Stimulated activated CD4-positive, alpha-beta T cell treated with anti-CD3 and anti-CD28 coated beads, Interleukin-1b, Interleukin-23, amount 100 ng/mL, for 24 hours (primary cell): ENCODE measurements at regions not wholly inside any gene's neighbourhood (a gene's known extent, or its start where the extent isn't known, plus 50 kb on each side); places are given as distances from the start of the nearest gene placed in this dataset.

Source experiments
- DNase-seq, 4 experiments: peaks; one replicate each; pipeline ENCODE4 v3.0.0-alpha.2; 2020; ENCODE audit warnings: low read depth in 4 of 4, low spot score in 1 of 4

GRCh38 chr2:220041447-220041846 lies 414.0 kb downstream of the SLC4A3 start:
- no peak for DNase-seq

- DNase-seq: no peak
Observed at GRCh38 chr2:220043155-220043989, 415.9 kb downstream of the SLC4A3 start.

GRCh38 chr2:220043990-220044335 lies 416.5 kb downstream of the SLC4A3 start:
- DNase-seq: no peak

GRCh38 chr2:220044383-220044782 lies 417.0 kb downstream of the SLC4A3 start:
- no peak for DNase-seq

- DNase-seq: no peak
Observed at GRCh38 chr2:220046507-220046906, 419.1 kb downstream of the SLC4A3 start.

- no peak for DNase-seq
Observed at GRCh38 chr2:220051716-220052115, 424.3 kb downstream of the SLC4A3 start.

- DNase-seq: no peak
Observed at GRCh38 chr2:220053919-220054318, 426.5 kb downstream of the SLC4A3 start.

- DNase-seq: no peak
Observed at GRCh38 chr2:220057391-220057790, 430.0 kb downstream of the SLC4A3 start.

GRCh38 chr2:220057916-220058315 lies 430.5 kb downstream of the SLC4A3 start:
- no peak for DNase-seq

- no peak for DNase-seq
Observed at GRCh38 chr2:220064111-220065030, 436.9 kb downstream of the SLC4A3 start.

GRCh38 chr2:220065581-220065980 lies 438.2 kb downstream of the SLC4A3 start:
- DNase-seq: no peak

- no peak for DNase-seq
Observed at GRCh38 chr2:220068846-220069245, 441.4 kb downstream of the SLC4A3 start.

GRCh38 chr2:220070349-220070748 lies 442.9 kb downstream of the SLC4A3 start:
- DNase-seq: no peak

GRCh38 chr2:220071696-220072095 lies 444.3 kb downstream of the SLC4A3 start:
- DNase-seq: no peak

GRCh38 chr2:220072669-220073220 lies 445.3 kb downstream of the SLC4A3 start:
- DNase-seq: no peak

GRCh38 chr2:220075835-220076234 lies 448.4 kb downstream of the SLC4A3 start:
- DNase-seq: no peak

- no peak for DNase-seq
Observed at GRCh38 chr2:220076734-220077133, 449.3 kb downstream of the SLC4A3 start.

- no peak for DNase-seq
Observed at GRCh38 chr2:220077488-220077887, 450.1 kb downstream of the SLC4A3 start.

GRCh38 chr2:220078439-220078838 lies 451.0 kb downstream of the SLC4A3 start:
- DNase-seq: no peak

GRCh38 chr2:220079595-220079994 lies 452.2 kb downstream of the SLC4A3 start:
- no peak for DNase-seq

- DNase-seq: no peak
Observed at GRCh38 chr2:220081171-220081570, 453.7 kb downstream of the SLC4A3 start.

- no peak for DNase-seq
Observed at GRCh38 chr2:220090050-220090449, 462.6 kb downstream of the SLC4A3 start.
